GM12878 (cell line): ENCODE measurements at regions not wholly inside any gene's neighbourhood (a gene's known extent, or its start where the extent isn't known, plus 50 kb on each side); places are given as distances from the start of the nearest gene placed in this dataset.
"Not testable (repeated sequence)": the region's sequence is repeated elsewhere in the genome, so short reads cannot be mapped to it uniquely, and the experiment has no call there.

Source experiments
- CTCF ChIP-seq, 3 experiments: IDR thresholded peaks in 2 of 3; conservative IDR thresholded peaks in 1 of 3; 2 replicates each; pipeline ENCODE4 v1.5.1; 2011; ENCODE audit warnings: low read depth in 3 of 3, low read length in 3 of 3, mild to moderate bottlenecking in 3 of 3, control low read depth in 2 of 3, moderate library complexity in 2 of 3, inconsistent platforms in 1 of 3, mixed read lengths in 1 of 3; ENCODE audit not compliant: control insufficient read depth in 2 of 3, insufficient read depth in 1 of 3; ENCODE audit errors: extremely low read depth in 1 of 3
- EP300 ChIP-seq, 2 experiments: fragments of 150-350 bp in 1 of 2; IDR thresholded peaks; 2 replicates each; pipeline ENCODE4 v1.6.1; 2011 to 2012; ENCODE audit warnings: low read depth in 2 of 2, low read length in 2 of 2, borderline replicate concordance in 1 of 2, improper control_type of control experiment in 1 of 2, inconsistent platforms in 1 of 2; ENCODE audit not compliant: control insufficient read depth in 1 of 2
- EZH2 ChIP-seq: IDR thresholded peaks from 2 replicates; pipeline ENCODE4 v1.6.1; 2012; ENCODE audit warnings: low read depth, mild to moderate bottlenecking, control low read depth, inconsistent platforms, low read length, borderline replicate concordance; ENCODE audit not compliant: control insufficient read depth
- FOXM1 ChIP-seq: IDR thresholded peaks from 2 replicates; pipeline ENCODE4 v1.6.1; 2012; ENCODE audit warnings: low read depth, mild to moderate bottlenecking, inconsistent platforms, low read length, moderate library complexity
- POLR2A ChIP-seq: IDR thresholded peaks from 2 replicates; pipeline ENCODE4 v1.6.1; 2011; ENCODE audit warnings: low read depth, mild to moderate bottlenecking, low read length
- RELA ChIP-seq: fragments of 450-650 bp; IDR thresholded peaks from 2 replicates; pipeline ENCODE4 v1.8.0; 2014; ENCODE audit warnings: borderline replicate concordance; ENCODE audit not compliant: partially characterized antibody
- SMC3 ChIP-seq: IDR thresholded peaks from 2 replicates; pipeline ENCODE4 v1.6.1; 2011; ENCODE audit warnings: low read length, improper control_type of control experiment, borderline replicate concordance
- SP1 ChIP-seq: IDR thresholded peaks from one replicate; pipeline ENCODE4 v1.6.1; 2011; ENCODE audit warnings: low read depth, low read length

GRCh38 chr9:67437011-67437410, 421.7 kb upstream of the ANKRD20A1 start:
- not testable (repeated sequence) for TF ChIP-seq EP300 (IDR thresholded peaks at IDR 0.05; ENCODE audit: borderline replicate concordance in 1 of 2, control insufficient read depth in 1 of 2, low read depth in 2 of 2, low read length in 2 of 2); SP1; RELA; POLR2A; FOXM1; EZH2; CTCF (IDR thresholded peaks at IDR 0.05 in 2 of 3, conservative IDR thresholded peaks at IDR 0.05 in 1 of 3; ENCODE audit: control insufficient read depth in 2 of 3, extremely low read depth in 1 of 3, insufficient read depth in 1 of 3, low read depth in 3 of 3, low read length in 3 of 3); SMC3
